NCI-H2107 (cell line): ENCODE measurements at regions not wholly inside any gene's neighbourhood (a gene's known extent, or its start where the extent isn't known, plus 50 kb on each side); places are given as distances from the start of the nearest gene placed in this dataset.
"Not testable (repeated sequence)": the region's sequence is repeated elsewhere in the genome, so short reads cannot be mapped to it uniquely, and the experiment has no call there.

ENCODE experiments used
- DNase-seq: peaks from one replicate; lab custom pipeline; 2025; lab: John Stamatoyannopoulos, UW

GRCh38 chr12:92395322-92395721 lies 249.7 kb upstream of the BTG1 start:
- DNase-seq, result no peak

DNA sequence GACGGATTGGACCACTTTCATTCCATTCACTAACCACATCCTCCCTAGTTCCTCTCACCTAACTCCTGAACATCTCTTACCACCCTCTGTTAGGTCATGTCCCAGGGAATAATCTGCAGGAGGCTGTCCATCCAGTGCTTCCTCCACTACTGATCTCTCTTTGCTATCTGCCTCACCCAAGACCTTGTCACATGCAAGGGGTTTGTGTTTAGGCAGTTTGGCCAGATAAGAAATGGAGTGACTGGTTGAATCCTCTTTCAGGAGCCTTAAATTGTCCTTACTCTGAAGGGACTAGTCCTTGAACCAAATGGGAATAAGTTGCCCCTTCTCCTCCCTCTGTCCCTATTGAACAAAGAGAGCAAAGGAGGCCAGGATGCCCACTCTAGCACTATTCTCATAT lies 249.2 kb upstream of the BTG1 start:
- no peak for DNase-seq

DNA sequence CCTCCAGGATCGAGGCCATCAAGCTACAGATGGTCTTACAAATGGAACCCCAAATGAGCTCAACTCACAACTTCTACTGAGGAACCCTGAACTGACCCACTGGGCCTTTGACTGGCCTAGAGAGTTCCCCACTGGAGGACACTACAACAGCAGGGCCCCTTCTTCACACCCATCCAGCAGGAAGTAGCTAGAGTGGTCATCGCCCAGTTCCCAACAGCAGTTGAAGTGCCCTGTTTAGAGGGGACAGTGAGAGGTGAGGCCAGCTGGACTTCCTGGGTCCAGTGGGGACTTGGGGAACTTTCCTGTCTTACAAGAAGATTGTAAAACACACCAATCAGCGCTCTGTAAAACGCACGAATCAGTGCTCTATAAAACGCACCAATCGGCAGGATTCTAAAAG lies 247.9 kb upstream of the BTG1 start:
- no peak for DNase-seq

GRCh38 chr12:92391726-92392125 lies 246.1 kb upstream of the BTG1 start:
- DNase-seq, result not testable (repeated sequence)

DNA sequence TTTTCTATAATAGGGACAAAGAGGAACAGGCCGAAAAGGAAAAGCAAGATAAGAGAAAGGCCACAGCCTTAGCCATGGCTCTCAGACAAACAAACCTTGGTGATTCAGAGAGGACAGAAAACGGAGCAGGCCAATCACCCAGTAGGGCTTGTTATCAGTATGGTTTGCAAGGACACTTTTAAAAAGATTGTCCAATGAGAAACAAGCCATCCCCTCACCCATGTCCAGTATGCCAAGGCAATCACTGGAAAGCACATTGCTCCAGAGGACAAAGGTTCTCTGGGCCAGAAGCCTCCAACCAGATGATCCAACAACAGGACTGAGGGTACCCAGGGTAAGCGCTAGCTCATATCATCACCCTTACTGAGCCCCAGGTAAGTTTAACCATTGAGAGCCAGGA lies 243.8 kb upstream of the BTG1 start:
- no peak for DNase-seq

DNA sequence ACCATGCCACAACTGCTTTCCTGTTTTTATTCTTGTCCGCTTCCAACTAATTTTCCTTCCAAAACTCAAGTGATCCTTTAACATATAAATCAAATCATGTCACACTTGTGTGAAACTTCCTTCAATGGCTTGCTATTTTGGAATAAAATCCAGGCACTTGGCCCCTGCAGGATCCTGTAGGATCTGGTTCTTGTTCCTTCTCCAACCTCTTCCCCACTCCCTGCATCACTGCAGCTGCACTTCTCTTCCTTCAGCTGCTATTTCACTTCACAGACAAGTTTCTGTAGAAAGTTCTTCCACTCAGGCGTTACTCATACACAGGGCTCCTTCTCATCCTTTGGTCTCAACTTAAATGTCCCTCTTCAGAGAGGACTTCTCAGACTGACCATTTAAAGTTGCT lies 239.7 kb upstream of the BTG1 start:
- no peak for DNase-seq

GRCh38 chr12:92384571-92384970 lies 238.9 kb upstream of the BTG1 start:
- DNase-seq, result no peak

DNA sequence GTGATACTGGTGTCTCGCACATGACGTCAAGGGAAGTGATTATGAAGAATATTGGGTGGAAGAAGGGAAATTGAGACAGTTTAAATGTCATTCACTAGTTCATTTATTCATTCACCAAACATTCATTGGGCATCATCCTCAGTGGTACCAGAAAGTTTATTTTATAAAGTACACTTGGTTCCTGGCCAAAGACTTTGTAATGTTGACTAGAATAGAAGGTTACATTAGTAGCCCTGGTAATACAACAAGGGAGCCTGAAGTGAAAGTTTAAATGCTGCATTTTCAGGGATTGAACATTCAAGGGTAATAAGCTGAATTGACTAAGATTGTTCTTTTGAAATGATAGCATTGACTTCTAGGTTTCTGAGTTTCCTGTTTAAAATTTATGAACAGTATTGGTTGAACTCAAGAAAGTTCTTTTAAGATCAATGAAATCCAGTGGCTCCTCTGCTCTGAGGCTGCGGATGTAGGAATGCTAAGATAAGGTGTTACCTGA lies 236.8 kb upstream of the BTG1 start:
- DNase-seq, result no peak

DNA sequence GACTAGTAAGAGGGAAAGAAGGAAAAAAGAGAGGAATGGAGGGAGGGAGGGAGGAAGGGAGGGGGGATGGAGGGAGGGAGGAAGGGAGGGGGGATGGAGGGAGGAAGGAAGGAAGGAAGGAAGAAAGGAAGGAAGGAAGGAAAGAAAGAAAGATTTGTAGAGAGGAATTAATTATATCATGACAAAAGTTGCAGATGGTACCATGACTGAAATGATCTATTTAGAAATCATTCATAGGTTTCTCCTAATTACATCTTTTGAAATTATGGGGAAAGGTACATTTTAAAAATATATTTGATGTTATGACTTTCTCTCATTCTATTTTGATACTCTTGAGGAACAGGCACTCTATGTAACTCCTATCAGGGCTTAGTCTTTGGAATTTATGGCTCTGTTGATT lies 236.2 kb upstream of the BTG1 start:
- DNase-seq, result no peak

DNA sequence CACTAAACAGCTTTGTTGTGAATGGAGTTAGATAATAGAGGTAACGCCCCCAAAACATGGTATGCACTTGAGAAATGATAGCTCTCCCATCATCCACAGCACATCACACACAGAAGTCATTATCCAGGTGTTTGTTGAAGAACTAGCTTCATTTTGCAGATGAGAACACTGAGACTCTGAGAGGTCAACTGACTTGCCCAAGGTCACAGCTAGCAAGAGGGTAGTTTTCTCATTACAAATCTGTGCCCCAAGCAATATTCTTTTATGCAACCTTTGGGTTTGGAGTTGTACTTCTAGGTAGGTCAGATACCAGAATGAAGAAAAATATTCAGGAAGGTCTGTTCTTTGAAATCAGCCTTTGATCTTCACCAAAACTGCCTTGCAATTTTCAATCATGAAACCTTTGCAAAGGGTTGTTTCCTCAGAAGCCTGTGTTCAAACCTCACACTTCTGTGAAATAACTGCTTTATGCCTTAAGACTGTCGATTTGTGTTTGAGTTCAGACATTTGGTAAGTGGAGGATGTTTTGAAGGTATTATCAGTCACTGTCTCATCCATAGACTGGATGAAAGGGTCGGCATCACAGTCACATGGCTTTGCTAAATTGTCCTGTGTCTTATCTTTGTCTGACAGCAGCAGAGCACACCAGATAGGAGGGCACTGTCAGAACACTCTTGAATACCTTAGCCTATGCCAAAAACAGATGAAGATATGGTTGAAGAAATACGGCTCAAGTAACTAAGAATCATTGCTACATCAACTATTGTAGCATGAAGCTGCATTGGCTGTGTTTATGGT lies 233.2 kb upstream of the BTG1 start:
- no peak for DNase-seq

DNA sequence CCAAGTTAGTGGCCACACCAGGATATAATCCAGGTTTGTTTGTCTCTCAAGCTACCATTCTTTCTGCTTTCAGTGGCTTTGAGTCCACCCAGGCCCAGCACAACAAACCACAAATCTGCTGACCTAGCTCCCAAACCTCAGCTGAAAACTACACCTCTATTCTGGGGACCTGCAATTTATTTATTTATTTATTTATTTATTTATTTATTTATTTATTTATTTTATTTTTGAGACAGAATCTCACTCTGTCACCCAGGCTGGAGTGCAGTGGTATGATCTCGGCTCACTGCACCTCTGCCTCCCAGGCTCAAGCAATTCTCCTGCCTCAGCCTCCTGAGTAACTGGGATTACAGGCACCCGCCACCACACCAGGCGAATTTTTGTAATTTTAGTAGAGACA lies 229.9 kb upstream of the BTG1 start:
- not testable (repeated sequence) for DNase-seq

GRCh38 chr12:92370828-92371227 lies 225.2 kb upstream of the BTG1 start:
- DNase-seq, result no peak

- no peak for DNase-seq
These were observed 224.0 kb upstream of the BTG1 start for GRCh38 chr12:92369636-92370035.

DNA sequence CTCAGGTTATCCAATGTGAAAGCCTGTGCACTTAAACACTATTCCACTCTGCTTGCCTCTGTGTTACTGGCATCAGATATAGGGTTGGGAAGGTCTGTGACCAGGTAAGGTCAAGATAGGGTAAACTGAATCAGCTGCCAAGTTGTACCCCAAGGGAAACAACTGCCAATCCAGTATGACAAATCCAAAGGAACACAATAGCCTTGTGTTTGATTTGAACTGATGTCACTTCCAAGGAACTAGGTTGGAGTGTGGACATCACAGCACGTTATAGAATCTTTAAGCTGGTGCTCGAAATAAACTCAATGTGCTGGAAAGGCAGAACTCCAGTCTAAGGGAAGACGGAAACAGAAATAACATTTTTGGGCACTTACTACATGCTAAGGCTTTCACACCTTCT lies 223.4 kb upstream of the BTG1 start:
- DNase-seq, result no peak

DNA sequence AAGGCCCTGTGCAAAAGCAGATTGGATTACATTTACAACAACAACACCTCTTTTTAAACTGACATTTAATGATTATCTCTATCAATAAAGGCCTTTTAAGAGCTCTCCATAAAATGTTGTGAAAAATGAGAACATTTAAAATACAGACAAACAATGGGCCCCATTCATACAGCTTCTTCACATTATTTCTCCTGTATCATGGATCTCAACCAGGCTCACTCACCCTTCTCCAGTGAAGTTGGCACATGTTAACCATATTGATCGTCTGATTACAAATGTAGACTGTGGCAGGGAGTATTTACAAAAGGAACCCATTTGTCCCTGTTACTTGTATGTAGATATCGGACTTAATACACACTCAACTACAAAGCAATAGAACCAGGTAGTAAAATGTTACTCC lies 220.2 kb upstream of the BTG1 start:
- peak; percentile 88 for DNase-seq

DNA sequence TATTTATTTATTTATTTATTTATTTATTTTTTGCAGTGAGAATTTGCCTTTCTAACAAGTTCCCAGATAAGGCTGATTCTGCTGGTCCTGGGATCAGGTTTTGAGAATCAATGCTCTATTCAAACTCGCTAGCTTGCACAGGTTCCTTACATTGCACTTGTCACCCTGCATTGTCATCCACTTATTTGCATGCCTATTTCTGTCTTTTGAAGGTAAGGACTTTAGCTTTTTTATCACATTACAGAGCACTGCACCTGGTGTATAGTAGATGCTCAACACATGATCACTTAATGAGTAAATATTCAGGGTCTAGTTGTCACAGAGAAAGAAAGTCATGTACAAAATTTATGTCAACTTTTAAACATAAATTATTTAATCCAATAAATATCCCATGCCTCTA lies 219.7 kb upstream of the BTG1 start:
- DNase-seq, result no peak

DNA sequence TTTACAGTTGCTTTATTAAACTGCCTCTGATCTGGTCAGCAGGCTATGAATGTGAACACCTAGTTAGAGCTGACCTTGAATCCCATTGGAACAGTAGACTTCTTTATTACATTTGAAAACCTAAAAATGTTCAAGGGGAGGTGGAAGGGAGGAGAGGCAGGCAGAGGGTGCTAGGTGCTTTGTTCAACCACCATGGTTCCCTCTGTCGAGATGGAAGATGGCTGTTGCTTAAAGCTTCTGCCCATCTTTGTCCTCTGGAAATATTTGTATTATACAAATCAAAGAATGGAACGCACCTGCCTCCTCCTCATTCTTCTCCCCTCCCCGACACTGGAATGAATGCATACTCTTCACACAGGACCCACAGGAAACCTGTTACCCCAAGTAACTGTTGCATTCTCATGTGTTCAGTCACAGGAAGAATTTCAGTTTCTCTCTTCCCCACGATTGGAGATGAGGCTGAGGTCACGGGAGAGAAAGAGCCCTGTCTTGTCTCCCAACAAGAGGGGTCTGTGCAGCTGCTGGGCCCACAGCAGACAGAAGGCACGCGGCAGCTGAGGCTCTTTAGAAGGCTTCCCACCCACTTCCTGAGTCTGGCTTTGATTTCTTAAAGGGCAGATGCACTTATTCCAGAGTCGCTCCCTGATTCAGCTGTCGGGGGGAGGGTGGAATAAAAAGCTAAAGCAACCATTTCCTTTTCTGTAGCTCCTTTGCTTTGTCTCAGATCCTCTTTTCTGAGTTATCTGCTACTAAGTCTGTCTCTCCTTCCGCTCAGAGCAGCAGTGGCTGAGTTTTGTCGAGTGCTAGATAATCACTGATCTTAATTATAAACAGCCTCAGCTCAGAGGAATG lies 217.9 kb upstream of the BTG1 start:
- DNase-seq, result no peak

- no peak for DNase-seq
These were observed 217.1 kb upstream of the BTG1 start for GRCh38 chr12:92362785-92363184.

GRCh38 chr12:92362126-92362525 lies 216.5 kb upstream of the BTG1 start:
- no peak for DNase-seq

- DNase-seq, result no peak
These were observed 214.9 kb upstream of the BTG1 start for GRCh38 chr12:92360543-92360942.

GRCh38 chr12:92359581-92360209 lies 214.0 kb upstream of the BTG1 start:
- no peak for DNase-seq

GRCh38 chr12:92357584-92358261 lies 212.1 kb upstream of the BTG1 start:
- DNase-seq, result no peak
